ENCODE measurements at regions not wholly inside any gene's neighbourhood (a gene's known extent, or its start where the extent isn't known, plus 50 kb on each side); places are given as distances from the start of the nearest gene placed in this dataset.

GRCh38 chrX:9329056-9329455 is 135.8 kb upstream of the TBL1X start:
- Histone ChIP-seq H3K27me3 (no peaks in the 10 kb centered on the region), H3K36me3 (no peaks in the 10 kb centered on the region), H3K4me3 (no peak overlapping the region), H3K9me3 (no peaks in the 10 kb centered on the region), H3K27ac (no peak overlapping the region), H3K4me1 (no peaks in the 10 kb centered on the region)
- intact Hi-C loops (cut with DNase I; ENCODE audit: low total_unique reads) = no loop called here
- in situ Hi-C loops (cut with MboI; ENCODE audit: low pct_ligation_motif_present in 1 of 4, low pct_unique_long_range_greater_than_20kb in 1 of 4, low sequenced_read_pairs in 3 of 4) = loop anchor here in 3 of 4 donors (25.0 kb wide), 2 partner anchors 133 to 358 kb away; partner anchors contain the start of gene TBL1X (in 1 of the 3)
- no peak for TF ChIP-seq POLR2AphosphoS5 (IDR thresholded peaks at IDR 0.05)
- no peak for TF ChIP-seq CTCF (IDR thresholded peaks at IDR 0.05)
- TF ChIP-seq POLR2A (IDR thresholded peaks at IDR 0.05) = no peak
- TF ChIP-seq EP300 (IDR thresholded peaks at IDR 0.05; ENCODE audit: low read depth) = no peak
- no peak for DNase-seq
- 60% methylated on average over 5 of the region's 5 CpGs; no CpG with 5 or more reads in 1 of the 2 donors for WGBS, 2 donors (ENCODE audit: low coverage in 1 of 2)

- no peak for DNase-seq
- in situ Hi-C loops (cut with MboI; ENCODE audit: low pct_ligation_motif_present in 1 of 4, low pct_unique_long_range_greater_than_20kb in 1 of 4, low sequenced_read_pairs in 3 of 4) = loop anchor here in 3 of 4 donors (25.0 kb wide), 2 partner anchors 132 to 357 kb away; partner anchors contain the start of gene TBL1X (in 1 of the 3)
- intact Hi-C loops (cut with DNase I; ENCODE audit: low total_unique reads) = no loop called here
- TF ChIP-seq POLR2AphosphoS5 (IDR thresholded peaks at IDR 0.05) = no peak
- no peak for TF ChIP-seq POLR2A (IDR thresholded peaks at IDR 0.05)
- no peak for TF ChIP-seq CTCF (IDR thresholded peaks at IDR 0.05)
- no peak for TF ChIP-seq EP300 (IDR thresholded peaks at IDR 0.05; ENCODE audit: low read depth)
- H3K27me3 ChIP-seq = no peaks in the 10 kb centered on the region
- H3K36me3 ChIP-seq = no peaks in the 10 kb centered on the region
- no peak overlapping the region for H3K27ac ChIP-seq
- WGBS, 2 donors (ENCODE audit: low coverage in 1 of 2) = 76 to 79% methylated on average over 6 to 8 of the region's 8 CpGs
- H3K9me3 ChIP-seq = no peaks in the 10 kb centered on the region
- no peak overlapping the region for H3K4me3 ChIP-seq
- no peaks in the 10 kb centered on the region for H3K4me1 ChIP-seq
These were observed 134.4 kb upstream of the TBL1X start for GRCh38 chrX:9330249-9330982.

- Histone ChIP-seq H3K27ac (no peak overlapping the region), H3K4me1 (no peaks in the 10 kb centered on the region), H3K36me3 (no peaks in the 10 kb centered on the region), H3K4me3 (no peak overlapping the region), H3K27me3 (no peaks in the 10 kb centered on the region), H3K9me3 (no peaks in the 10 kb centered on the region)
- in situ Hi-C loops (cut with MboI; ENCODE audit: low pct_ligation_motif_present in 1 of 4, low pct_unique_long_range_greater_than_20kb in 1 of 4, low sequenced_read_pairs in 3 of 4) = loop anchor here in 3 of 4 donors (25.0 kb wide), 2 partner anchors 128 to 353 kb away; partner anchors contain the start of gene TBL1X (in 1 of the 3)
- TF ChIP-seq CTCF (IDR thresholded peaks at IDR 0.05) = no peak
- 62% methylated on average over 11 of the region's 11 CpGs; no CpG with 5 or more reads in 1 of the 2 donors for whole genome bisulfite sequencing, 2 donors (ENCODE audit: low coverage in 1 of 2)
- no peak for DNase-seq
- intact Hi-C loops (cut with DNase I; ENCODE audit: low total_unique reads) = no loop called here
These were observed 130.8 kb upstream of the TBL1X start for GRCh38 chrX:9333873-9334560.

- 77 to 85% methylated on average over 4 to 6 of the region's 6 CpGs for WGBS, 2 donors (ENCODE audit: low coverage in 1 of 2)
These were observed 129.6 kb upstream of the TBL1X start for GRCh38 chrX:9335251-9335650.

More at GRCh38 chrX:9335251-9335650, 129.6 kb upstream of the TBL1X start:
- Histone ChIP-seq H3K4me3 (no peak overlapping the region), H3K27ac (no peak overlapping the region), H3K36me3 (no peaks in the 10 kb centered on the region), H3K4me1 (peaks cover 0 to 3% (median 1%) of the 10 kb centered on the region in 4 donors), H3K27me3 (no peaks in the 10 kb centered on the region), H3K9me3 (no peaks in the 10 kb centered on the region)
- TF ChIP-seq POLR2AphosphoS5 (IDR thresholded peaks at IDR 0.05) = no peak
- TF ChIP-seq EP300 (IDR thresholded peaks at IDR 0.05; ENCODE audit: low read depth) = no peak
- no peak for TF ChIP-seq POLR2A (IDR thresholded peaks at IDR 0.05)
- TF ChIP-seq CTCF (IDR thresholded peaks at IDR 0.05) = no peak
- intact Hi-C loops (cut with DNase I; ENCODE audit: low total_unique reads) = no loop called here
- in situ Hi-C loops (cut with MboI; ENCODE audit: low pct_ligation_motif_present in 1 of 4, low pct_unique_long_range_greater_than_20kb in 1 of 4, low sequenced_read_pairs in 3 of 4) = loop anchor here in 3 of 4 donors (25.0 kb wide), 2 partner anchors 127 to 352 kb away; partner anchors contain the start of gene TBL1X (in 1 of the 3)
- no peak for DNase-seq
